DMS153 treated with DMSO at 0.1 percent for 48 hours (cell line): ENCODE measurements at regions not wholly inside any gene's neighbourhood (a gene's known extent, or its start where the extent isn't known, plus 50 kb on each side); places are given as distances from the start of the nearest gene placed in this dataset.
"Not testable (repeated sequence)": the region's sequence is repeated elsewhere in the genome, so short reads cannot be mapped to it uniquely, and the experiment has no call there.

ENCODE experiments used
- DNase-seq: peaks from one replicate; lab custom pipeline; 2025; ENCODE audit not compliant: unreplicated experiment; lab: John Stamatoyannopoulos, UW

DNA sequence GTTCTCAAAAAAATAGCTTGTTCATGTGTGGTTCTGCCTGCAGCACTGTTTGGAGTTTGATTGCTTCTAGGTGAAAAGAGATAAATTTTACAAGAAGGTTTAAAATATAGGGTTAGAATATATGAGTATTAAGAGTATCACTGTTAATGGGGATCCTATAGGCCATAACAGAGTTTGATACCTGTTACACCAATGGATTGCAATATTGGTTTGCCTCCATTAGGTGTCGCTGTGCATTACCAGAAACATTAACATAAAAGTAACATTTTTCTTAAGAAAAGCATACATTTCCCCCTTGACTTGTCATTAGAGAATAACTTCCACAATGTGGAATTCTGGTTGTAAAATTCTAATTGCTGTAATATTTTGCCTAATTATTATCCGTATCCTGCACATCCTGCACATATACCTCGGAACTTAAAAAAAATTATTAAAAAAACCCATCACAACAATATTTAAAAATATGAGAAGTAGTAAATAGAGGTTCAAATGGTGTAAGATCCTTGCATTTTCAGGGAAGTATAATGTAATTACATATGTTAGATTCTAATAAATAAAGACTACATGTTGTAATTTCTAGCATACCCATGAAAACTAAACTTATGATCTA lies 63.0 kb downstream of the CYP4A11 start:
- peak; percentile 45 for DNase-seq

DNA sequence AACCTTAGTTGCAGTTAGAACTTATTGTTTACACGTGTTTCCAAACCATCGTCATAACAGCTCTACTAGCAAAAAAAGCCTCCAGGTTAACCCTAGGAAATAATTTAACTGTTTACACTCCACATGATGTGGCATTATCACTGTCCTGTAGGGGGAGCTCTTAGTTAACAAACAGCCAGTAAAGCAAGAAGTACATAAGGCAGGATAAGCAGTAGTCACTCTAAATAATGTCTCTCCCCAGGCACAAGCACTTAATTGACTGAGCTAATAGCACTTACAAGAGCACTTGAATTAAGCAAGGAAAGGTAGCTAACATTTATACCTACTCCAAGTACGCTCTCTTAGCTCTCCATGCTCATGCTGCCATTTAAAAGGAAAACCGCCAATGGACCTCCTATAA lies 65.2 kb downstream of the CYP4A11 start:
- not testable (repeated sequence) for DNase-seq
